Kidney capillary endothelial cell (primary cell): ENCODE measurements at regions not wholly inside any gene's neighbourhood (a gene's known extent, or its start where the extent isn't known, plus 50 kb on each side); places are given as distances from the start of the nearest gene placed in this dataset.

Source experiments
- DNase-seq: peaks from one replicate; pipeline ENCODE4 v3.0.0-alpha.2; 2018; ENCODE audit warnings: low spot score

DNA sequence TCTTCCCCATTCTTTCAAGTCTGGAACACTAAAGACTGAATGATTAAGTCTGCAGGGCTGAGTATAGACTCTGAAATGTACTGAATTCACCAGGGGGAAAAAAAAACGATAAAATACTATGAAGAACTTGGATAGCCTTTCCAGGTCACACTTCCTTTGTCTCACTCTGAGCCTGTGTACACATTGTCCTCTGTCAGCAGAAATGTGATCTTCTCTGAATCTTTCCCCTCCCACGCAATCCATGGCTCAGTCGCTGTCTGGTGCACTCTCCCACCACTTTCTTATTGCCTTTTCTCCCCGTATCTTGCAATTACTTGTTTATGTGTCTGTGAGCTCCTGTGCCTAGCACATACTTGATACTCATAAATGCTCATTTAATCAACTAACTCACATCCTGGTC lies 212.6 kb upstream of the RSPO3 start:
- DNase-seq: no peak

DNA sequence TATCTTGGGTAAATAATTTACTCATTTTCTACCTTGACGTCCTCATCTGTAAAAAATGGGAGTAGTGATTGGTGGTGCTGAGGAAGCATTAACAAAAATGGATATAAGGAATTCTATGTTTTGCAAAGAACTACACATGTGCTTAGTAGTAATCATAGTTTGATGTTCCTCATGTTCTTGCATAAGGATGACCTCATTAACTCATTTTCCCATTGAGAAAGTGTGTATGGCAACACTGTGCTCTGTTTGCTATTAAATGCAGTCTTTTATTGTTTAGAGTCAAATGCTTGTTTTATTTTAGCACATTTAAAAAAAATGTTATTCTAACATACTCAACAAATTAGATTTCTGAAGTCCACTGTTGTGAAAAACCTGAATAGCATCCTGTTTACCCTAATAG lies 211.2 kb upstream of the RSPO3 start:
- DNase-seq: no peak

DNA sequence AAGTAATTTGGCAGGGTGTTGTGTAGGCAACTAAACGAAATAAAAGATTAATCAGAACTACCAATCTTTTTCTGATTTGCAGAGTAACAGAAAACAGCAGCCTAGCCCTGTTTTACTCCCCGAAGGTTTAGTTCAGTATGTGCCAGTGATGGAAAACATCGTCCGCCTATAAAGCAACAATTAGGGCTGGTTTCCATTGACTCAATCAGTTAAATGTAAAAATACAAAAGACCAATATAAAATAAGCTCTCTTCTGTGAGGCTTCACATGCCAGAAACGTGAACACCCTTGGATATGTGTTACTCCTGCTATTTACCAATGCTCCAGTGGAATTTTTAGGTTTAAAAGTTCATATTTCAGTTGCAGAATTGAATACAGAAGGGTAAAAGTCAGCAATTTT lies 210.5 kb upstream of the RSPO3 start:
- no peak for DNase-seq

- no peak for DNase-seq
Observed at GRCh38 chr6:126909493-126909892, 209.0 kb upstream of the RSPO3 start.

GRCh38 chr6:126913651-126914050 lies 204.8 kb upstream of the RSPO3 start:
- DNase-seq: no peak

DNA sequence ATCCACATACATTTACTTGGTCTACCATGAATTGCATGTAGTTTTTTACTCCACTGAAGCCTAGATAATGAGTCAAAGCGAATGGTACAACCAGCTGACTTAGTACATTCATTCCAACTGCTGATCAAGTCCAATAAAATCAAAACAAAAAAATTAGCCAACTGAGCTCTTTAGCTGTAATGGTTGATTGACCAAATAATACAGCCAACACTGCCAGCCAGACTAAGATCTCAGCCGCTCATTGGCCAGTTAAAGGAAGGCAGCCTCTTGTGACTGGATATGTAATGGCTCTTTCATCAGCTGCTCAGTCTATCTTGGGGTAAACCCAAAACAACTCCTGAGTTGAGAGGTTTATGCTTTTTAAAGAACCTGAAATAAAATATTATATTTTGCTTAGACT lies 204.3 kb upstream of the RSPO3 start:
- DNase-seq: no peak

DNA sequence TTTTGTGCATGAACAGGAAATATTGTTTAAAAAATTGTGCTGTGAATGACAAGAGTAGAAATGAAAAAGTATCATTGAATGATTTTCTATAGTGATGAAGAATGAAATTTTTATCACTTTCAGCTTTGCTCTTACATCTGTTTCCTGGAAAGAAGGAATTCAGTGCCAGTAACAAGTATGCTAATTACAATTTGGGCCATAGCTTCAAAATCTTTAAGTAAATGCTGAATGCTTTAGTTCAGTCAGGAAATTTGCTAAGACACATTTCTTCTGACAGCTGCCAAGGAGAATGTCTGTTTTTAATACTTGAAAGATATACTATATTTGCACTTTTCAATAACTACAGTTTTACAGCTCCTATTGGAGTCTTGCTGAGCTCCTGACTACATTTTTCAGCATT lies 203.7 kb upstream of the RSPO3 start:
- no peak for DNase-seq

- peak; percentile 87 for DNase-seq
Observed at GRCh38 chr6:126919947-126920346, 198.5 kb upstream of the RSPO3 start.

- DNase-seq: no peak
Observed at GRCh38 chr6:126923807-126924206, 194.7 kb upstream of the RSPO3 start.

- DNase-seq: no peak
Observed at GRCh38 chr6:126926926-126927325, 191.5 kb upstream of the RSPO3 start.

GRCh38 chr6:126927841-126928240 lies 190.6 kb upstream of the RSPO3 start:
- DNase-seq: no peak

DNA sequence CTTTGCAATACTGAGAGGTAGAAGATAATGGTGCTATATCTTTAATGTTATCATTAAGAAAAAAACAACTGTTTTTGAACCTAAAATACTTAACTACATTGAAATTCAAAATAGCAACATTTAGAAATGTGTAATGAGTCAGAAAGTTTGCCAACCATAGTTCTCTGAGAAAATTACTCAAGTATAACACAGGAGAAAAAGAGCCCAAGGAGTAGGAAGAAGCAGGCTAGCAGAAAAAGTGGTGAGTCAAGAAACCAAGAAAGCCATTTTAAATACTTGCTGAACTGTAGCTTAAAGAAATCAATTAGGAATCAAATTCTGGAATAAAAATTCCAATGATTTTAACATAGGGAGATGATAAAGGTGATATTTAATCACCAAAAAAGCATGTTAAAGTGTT lies 181.0 kb upstream of the RSPO3 start:
- no peak for DNase-seq

DNA sequence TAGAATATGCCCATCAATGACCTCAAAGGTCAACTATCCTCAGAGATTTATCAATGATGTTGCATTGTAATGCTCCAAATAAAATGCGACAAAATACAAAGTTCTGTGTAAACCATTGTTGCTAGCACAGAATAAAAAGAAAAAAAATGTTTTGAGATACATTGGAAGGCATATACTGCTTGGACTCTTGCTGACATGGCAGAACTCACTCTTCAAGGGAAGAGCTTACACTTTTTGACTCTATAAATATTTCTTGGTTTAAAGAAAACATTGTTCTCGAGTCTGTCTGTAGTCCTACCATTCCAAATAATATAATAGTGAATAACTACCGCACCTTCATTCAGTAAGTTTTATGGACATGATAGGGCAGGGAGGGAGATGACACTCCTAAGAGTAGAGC lies 178.7 kb upstream of the RSPO3 start:
- no peak for DNase-seq

DNA sequence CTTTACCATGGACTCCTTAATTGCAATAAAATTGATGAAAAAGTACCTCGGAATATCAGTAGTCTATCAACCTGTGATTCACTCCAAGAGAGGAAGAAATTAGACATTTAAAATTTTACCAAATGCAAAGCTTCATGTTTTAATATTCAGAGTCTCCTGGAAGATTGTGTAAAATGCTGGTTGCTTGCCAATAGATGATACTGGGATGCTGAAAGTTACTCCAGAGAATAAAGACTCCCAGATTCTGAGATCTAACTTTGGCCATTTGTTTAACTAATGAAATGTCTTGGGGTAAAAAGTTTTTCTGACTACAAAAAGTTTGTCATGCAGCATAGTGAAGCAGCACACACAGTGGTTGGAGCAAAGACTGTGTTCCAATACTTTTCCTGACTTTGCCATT lies 176.7 kb upstream of the RSPO3 start:
- no peak for DNase-seq

DNA sequence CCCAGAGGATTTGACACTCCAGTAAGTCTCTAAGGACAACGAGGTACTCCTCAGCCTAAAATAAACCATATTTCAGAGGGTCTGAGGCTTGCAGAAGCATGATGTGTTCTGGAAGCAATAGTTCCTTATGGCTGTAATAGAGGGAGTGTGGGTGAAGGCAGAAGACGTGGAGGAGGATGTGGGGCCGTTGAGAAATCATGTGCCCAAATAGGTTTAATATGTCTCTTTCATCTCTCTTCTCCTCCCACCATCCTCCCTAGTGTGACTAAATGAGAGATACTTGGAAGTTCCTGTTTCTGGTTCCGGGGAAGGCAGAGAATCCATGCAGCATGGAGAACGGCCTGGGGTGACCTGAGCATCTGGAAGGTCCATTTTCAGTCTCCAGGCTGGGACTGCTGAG lies 174.0 kb upstream of the RSPO3 start:
- DNase-seq: no peak

- no peak for DNase-seq
Observed at GRCh38 chr6:126945150-126945685, 173.3 kb upstream of the RSPO3 start.

DNA sequence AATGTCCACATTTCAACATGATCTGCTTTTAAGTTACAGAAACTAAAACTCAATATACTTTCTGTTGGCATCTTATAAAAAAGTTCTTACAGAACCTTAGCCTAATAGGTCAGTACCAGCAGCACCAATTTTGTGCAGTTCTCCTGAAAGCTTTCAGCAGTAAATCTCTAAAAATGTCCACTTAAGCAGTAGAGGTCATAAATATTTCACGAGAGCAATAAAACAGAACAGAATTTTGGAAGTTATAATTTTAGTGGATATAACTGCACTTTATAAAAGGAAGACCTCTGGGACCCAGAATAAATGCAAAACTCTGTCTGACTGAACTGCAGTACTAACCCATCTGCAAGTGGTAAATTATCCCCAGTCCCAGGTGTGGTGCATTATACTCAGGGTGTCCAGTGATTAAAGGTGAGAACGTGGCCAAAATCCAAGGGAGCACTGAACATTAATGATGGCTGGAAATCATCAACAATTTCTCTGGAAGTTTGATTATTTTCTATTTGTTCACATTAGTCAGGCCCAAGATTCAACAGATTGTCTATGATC lies 172.6 kb upstream of the RSPO3 start:
- no peak for DNase-seq

- no peak for DNase-seq
Observed at GRCh38 chr6:126947070-126947469, 171.4 kb upstream of the RSPO3 start.

GRCh38 chr6:126949786-126950185 lies 168.7 kb upstream of the RSPO3 start:
- no peak for DNase-seq

DNA sequence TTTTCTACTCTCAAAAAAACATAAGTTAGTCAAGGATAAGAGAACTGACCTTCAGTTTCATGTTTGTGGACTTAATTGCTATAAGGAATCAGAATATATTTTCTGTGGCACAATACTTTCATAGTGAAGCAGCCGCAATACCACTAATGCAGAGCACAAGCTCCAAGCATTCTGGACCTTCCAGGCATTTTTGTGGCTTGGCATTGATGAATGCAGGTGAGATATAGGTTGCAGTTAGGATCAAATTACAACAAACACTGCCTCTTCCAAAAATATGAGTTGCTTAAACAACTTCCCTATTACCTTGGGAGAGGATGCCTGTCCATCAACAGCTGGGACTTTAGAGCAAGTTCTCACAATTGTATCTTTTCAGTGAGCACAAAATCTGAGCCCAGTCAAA lies 162.8 kb upstream of the RSPO3 start:
- DNase-seq: no peak

DNA sequence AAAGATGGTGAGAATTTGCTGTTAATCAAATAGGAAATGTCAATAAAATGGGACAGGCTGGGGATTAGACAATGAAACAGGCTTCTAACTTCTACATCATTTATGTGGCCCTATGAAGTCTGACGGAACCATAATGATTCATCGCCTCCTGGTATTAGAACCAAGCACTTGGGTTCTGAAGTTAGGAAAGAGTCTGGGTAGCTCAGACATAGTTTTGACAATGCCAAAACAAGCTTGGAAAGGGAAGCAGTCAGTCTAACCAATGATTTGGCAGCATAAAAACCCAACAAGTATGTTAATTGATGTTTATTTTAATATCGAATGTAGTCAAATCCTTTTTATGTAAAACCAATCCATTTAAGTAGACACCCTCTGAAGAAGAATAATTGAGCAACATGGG lies 160.8 kb upstream of the RSPO3 start:
- DNase-seq: no peak

- no peak for DNase-seq
Observed at GRCh38 chr6:126959765-126960164, 158.7 kb upstream of the RSPO3 start.

DNA sequence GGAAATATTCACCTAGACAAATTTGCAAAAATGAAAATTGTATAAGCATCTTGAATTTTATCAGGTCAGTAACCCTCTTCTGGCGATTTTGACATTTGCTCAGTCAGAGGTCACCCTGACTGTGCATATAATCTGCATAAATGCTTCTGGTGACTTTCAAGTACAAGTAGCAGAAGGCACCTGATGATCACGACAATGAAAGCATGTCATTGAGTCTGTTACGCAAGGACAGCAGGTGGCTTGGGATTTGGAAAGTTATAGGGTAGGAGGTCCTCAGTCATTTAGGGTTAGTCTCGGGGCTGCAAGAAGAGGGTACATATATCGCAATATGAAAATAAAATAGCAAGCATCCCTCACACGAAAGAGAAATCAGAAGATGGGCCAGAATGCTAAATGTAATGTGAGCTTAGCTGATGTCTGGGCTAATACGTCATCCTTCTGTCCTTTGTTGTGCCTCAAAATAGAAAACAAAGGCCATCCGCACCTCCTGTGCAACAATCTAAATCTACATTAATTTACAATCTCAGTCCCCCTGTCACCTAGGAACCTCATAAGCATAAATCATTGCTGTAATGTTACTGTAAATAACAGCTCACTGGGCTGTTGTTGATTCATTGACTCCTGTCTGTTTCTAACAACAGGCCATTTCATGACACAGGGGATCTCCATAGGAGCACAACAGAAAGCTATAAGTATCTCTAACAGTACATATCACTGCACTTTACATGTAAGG lies 155.2 kb upstream of the RSPO3 start:
- DNase-seq: no peak
